HG02970 (cell line): ENCODE measurements at regions not wholly inside any gene's neighbourhood (a gene's known extent, or its start where the extent isn't known, plus 50 kb on each side); places are given as distances from the start of the nearest gene placed in this dataset.
"Not testable (repeated sequence)": the region's sequence is repeated elsewhere in the genome, so short reads cannot be mapped to it uniquely, and the experiment has no call there.

ENCODE experiments used
- ATAC-seq: cut with Tn5 transposase; IDR thresholded peaks from one replicate; pipeline ENCODE4 v1.9.1; 2021; ENCODE audit warnings: mild to moderate bottlenecking, moderate library complexity, moderate number of reproducible peaks; ENCODE audit not compliant: unreplicated experiment, low FRiP score

DNA sequence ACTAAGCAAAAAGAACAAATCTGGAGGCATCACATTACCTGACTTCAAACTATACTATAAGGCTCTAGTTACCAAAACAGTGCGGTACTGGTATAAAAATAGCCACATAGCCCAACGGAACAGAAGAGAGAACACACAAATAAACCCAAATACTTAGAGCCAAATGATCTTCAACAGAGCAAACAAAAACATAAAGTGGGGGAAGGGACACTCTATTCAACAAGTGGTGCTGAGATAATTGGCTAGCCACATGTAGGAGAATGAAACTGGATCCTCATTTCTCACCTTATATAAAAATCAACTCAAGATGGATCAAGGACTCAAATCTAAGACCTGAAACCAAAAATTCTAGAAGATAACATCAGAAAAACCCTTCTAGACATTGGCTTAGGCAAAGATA, 89.9 kb upstream of the ZNF608 start:
- ATAC-seq, result not testable (repeated sequence)

- no peak for ATAC-seq
Measured at GRCh38 chr5:124839371-124839998, 93.0 kb upstream of the ZNF608 start.

DNA sequence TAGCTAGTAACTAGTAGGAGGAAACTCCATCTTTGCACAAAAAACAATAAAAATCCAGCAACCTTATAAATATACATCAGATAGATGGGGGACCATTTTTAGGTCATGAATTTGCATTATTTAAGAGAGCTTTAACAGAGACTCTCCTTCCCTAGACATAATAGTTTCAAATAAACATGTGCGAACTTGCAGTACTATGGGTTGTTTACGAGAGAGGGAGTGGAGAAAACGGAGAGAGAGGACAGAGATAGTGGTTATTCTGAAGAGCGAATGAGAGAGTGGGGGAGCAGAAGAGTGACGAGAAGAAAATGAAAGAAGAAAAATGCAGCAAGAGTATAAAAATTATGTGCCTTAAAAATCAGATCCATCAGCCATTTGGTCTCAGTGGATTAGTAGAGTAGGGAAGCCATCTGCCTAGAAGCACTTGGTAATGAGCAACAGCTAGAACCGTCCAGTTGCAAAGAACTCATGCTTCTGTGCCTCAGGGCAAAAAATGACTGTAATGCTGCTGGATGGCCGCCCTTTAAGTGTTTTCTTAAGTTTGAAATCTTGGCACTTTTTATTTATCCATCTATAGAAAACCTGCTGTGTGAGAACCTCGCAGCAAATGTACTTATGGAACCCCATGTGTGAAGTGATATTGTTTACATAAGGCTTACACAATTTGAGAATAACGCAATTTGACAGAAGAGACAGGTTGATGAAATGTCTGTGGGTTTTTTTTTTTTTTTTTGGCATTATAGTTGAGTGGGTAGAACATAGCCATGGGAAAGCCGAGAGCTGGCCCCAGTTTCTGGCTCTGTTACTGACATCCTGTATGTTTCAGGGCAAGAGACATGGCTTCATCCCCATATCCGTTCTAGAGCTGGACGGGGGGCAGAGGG, 95.6 kb upstream of the ZNF608 start:
- no peak for ATAC-seq

DNA sequence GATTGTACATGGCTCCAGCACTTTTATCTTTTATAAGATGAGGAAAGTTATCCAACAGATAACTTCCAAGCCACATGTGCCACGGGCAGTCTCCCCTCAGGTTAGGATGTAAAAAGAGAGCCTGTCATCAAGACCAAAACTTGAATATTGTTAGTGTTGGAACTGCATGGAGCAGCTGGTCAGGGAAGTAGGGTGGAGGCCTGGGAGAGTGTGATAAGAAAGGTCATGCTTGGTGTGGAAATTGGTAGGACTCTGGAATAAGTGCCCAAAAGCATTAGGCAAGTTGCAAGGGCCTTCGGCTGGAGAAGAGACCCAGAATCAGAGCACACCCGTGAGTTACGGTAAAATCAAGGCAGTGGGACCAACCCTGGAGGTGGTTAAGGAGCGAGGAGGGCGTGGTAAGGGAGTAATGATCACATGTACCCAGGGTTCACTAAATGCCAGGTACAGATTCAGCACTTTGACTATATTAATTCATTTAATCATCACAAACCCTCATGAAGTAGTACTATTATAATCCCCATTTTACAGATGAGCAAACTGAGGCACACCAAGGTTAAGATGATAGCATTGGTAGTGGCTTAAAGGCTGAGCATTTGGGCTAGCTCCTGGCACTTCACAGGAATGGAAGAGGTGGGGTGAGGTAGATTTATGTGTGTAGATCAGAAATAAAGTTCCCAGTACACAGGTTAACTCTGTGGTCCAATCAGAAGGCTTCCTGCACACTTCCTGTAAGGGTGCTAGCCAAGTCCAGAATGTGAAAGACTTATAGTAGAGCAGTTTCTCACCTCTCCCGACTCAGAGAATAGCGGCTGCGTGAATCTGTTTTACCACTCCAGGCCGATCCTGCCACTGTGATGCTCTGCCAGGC, 96.5 kb upstream of the ZNF608 start:
- no peak for ATAC-seq

DNA sequence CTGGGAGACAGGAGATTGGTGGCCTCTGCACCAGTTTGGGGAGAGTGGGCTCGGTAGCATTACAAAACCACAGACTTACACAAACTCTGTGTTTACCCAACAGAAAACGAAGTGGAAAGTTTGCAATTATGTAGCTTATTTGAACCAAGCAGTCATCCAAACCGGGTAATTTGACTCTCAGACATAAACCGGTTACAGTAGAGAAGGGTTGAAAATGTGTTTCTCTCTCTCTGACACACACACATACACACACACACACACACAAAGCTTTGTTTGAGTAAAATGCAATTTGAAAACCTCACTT, 97.1 kb upstream of the ZNF608 start:
- ATAC-seq, result no peak

DNA sequence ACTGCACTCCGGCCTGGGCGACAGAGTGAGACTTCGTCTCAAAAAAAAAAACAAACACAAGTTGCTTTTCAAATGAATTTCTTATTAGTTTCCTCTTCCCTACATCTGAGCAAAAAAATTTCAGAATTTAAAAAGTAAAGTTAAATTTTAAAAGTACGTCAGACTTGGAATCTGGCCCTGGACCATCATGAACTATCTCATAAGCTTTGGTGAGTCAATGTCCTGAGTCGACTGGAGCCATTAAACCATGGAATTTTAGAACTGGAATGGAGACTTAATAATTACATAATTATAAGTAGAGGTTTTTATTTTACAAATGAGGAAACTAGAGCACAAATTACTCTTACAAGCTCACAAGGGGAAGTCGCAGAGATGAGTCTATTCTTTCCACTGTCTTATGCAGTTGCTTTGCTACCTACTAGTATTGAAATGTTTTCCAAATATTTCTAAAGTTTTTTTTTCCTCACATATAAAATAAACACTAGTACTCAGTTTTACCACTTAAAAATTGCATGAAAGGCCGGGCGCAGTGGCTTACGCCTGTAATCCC, 98.0 kb upstream of the ZNF608 start:
- no peak for ATAC-seq

GRCh38 chr5:124847907-124848306, 101.5 kb upstream of the ZNF608 start:
- ATAC-seq, result no peak

GRCh38 chr5:124849774-124850173, 103.3 kb upstream of the ZNF608 start:
- ATAC-seq, result no peak

DNA sequence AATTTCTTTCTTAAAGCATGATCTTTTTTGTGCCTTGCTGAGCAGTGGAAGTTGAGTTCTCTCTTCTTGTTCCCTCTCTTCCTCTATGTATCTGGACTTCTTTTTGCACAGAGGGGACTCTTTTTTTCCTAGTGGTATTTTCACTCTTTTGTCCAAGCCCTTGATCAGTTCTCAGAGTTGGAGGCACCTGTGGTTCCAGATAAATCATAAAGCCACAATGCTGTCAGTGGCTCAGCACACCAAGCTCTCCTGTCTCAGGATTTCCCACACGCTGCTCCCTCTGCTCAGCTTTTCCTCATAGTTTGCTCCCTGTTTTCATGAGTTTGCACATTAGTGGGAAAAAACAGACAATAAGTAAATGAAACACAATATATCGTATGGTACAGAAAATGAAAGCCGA, 110.3 kb upstream of the ZNF608 start:
- no peak for ATAC-seq

DNA sequence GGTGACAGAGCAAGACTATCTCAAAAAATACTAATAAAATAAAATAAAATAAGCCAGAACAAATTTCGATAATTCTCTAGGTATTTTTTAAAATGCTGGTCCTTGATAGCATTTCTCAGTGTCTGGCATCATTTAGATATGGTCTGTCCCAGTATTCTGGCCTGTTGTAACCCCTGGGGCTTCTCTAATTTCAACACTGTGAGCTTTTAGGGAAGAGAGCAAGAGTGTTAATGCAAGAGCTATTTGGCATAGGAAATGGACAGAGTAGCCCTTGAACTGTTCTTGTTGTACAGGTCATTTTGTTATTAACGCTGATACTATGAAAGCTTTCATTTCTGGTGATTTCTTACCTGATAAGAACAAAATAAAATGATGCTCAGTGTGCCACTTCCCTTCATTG, 112.2 kb upstream of the ZNF608 start:
- no peak for ATAC-seq

GRCh38 chr5:124859027-124859426, 112.6 kb upstream of the ZNF608 start:
- ATAC-seq, result no peak

- ATAC-seq, result no peak
Measured at GRCh38 chr5:124859556-124860290, 113.3 kb upstream of the ZNF608 start.

DNA sequence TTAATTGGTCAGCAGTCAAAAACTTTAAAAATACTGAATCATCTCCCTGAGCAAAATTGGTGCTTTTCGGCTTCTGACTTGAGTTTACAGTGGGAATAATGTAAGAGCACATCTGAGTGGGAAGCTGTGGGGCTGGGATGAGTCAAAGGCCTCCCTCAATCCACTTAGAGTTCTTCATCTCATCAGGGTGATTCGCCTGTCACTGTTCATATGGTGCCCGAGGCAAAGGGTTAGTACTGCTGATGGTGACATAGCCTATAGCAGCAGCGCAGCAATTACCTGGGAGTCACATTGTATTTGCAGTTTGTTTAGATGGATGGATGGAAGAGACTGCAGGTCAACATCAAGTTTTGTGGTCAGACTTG, 113.8 kb upstream of the ZNF608 start:
- no peak for ATAC-seq

DNA sequence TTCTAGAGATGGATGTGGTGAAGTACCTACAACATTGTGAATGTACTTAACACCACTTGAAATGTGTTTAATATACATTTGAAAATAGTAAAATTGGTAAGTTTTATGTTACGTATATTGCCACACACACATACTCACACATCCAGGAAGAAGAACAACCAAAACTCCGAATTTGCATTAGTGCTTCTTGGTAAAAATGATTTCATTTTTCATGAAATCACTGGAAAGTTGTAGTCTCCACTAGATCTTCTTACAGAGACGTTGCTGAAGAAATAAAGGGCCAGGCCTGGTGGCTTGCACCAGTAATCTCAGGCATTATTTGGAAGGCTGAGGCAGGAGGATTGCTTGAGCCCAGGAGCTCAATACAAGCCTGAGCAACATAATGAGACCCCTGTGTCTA, 118.6 kb upstream of the ZNF608 start:
- ATAC-seq, result no peak

DNA sequence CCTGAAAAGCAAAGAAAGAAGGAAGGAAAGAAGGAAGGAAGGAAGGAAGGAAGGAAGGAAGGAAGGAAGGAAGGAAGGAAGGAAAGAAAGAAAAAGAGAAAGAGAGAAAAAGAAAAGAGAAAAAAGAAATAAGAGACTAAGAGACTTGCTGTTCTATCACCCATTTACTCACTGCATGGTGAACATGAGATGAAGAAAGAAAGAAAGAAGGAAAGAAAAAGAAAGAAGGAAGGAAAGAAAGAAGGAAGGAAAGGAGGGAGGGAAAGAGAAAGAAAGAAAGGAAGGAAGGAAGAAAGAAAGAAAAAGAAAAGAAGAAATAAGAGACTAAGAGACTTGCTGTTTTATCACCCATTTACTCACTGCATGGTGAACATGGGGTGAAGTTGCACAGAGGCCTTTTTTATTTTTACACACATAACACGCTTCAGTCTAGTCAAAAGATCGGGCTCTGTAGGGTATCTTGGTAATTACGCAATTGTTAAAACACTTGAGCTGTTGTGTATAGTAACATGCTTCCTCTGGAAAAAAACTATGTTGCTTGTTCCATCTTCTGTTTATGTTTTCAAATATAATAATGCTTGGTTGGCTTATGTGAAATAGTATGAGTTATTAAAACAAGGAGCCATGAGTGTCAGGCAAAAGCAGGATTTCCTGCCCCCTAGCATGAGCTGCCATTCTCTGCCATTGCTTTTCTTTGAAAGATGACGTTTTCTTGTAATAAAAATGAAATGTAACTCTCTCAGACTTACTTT, 119.3 kb upstream of the ZNF608 start:
- ATAC-seq, result no peak

GRCh38 chr5:124866355-124867136, 120.1 kb upstream of the ZNF608 start:
- no peak for ATAC-seq

- ATAC-seq, result no peak
Measured at GRCh38 chr5:124867137-124867704, 120.8 kb upstream of the ZNF608 start.

- ATAC-seq, result no peak
Measured at GRCh38 chr5:124868676-124869075, 122.2 kb upstream of the ZNF608 start.
